ENCODE measurements at regions not wholly inside any gene's neighbourhood (a gene's known extent, or its start where the extent isn't known, plus 50 kb on each side); places are given as distances from the start of the nearest gene placed in this dataset.

DNA sequence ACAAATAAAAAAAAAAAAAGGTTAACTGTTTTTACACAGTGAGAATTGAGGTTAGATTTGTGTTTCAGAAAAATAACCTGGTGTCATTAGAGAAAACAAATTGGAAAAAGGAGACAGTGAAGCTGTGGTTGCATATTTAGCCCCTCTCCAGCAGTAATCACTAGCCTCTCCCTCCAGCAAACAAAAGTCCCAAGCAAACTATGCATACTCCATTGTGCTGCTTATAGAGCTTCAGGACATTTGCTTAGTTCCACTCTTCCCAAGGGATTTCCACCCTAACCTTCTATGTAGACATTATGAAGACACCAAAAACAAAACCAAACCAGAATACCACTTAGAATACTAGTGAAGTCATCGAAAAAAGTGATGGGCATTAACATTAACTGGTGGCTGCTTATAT lies 534.2 kb upstream of the CDH2 start:
- BruUV-seq (replicated peaks) = no TSS peak
- intact Hi-C loops (cut with micrococcal nuclease; ENCODE audit: unreplicated experiment) (no loop called here), in situ Hi-C loops (cut with HindIII; ENCODE audit: low pct_unique_long_range_greater_than_20kb, low sequenced_read_pairs) (no loop called here)
- DNase-seq (ENCODE audit: low read depth, low spot score) = no peak
- Histone ChIP-seq H3K36me3 (ENCODE audit: control insufficient read depth, insufficient read depth, low read length) (no peaks in the 10 kb centered on the region), H3K9me3 (ENCODE audit: control insufficient read depth, insufficient read depth, low read depth, low read length) (no peaks in the 10 kb centered on the region), H3K27me3 (ENCODE audit: control insufficient read depth, insufficient read depth, low read length) (no peaks in the 10 kb centered on the region), H3K27ac (ENCODE audit: low read length) (no peak overlapping the region), H3K4me3 (ENCODE audit: low read depth in 2 of 2, low read length in 2 of 2) (no peak overlapping the region), H3K4me1 (ENCODE audit: control insufficient read depth, insufficient read depth, low read length) (no peaks in the 10 kb centered on the region)
- ChIA-PET CTCF (no interaction called here), POLR2A (no interaction called here)
- TF ChIP-seq, protein P1, sequence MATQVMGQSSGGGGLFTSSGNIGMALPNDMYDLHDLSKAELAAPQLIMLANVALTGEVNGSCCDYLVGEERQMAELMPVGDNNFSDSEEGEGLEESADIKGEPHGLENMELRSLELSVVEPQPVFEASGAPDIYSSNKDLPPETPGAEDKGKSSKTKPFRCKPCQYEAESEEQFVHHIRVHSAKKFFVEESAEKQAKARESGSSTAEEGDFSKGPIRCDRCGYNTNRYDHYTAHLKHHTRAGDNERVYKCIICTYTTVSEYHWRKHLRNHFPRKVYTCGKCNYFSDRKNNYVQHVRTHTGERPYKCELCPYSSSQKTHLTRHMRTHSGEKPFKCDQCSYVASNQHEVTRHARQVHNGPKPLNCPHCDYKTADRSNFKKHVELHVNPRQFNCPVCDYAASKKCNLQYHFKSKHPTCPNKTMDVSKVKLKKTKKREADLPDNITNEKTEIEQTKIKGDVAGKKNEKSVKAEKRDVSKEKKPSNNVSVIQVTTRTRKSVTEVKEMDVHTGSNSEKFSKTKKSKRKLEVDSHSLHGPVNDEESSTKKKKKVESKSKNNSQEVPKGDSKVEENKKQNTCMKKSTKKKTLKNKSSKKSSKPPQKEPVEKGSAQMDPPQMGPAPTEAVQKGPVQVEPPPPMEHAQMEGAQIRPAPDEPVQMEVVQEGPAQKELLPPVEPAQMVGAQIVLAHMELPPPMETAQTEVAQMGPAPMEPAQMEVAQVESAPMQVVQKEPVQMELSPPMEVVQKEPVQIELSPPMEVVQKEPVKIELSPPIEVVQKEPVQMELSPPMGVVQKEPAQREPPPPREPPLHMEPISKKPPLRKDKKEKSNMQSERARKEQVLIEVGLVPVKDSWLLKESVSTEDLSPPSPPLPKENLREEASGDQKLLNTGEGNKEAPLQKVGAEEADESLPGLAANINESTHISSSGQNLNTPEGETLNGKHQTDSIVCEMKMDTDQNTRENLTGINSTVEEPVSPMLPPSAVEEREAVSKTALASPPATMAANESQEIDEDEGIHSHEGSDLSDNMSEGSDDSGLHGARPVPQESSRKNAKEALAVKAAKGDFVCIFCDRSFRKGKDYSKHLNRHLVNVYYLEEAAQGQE (IDR thresholded peaks at IDR 0.05; ENCODE audit: insufficient read depth in 1 of 2, low read depth in 2 of 2, low read length in 1 of 2) = no peak
- TF ChIP-seq SIN3A (IDR thresholded peaks at IDR 0.05; ENCODE audit: borderline replicate concordance, insufficient read depth, low read depth, low read length) (no peak), POLR2AphosphoS5 (IDR thresholded peaks at IDR 0.05; ENCODE audit: low read depth, low read length) (no peak), TCF7L2 (IDR thresholded peaks at IDR 0.05; ENCODE audit: low read depth, low read length) (no peak)
- TF ChIP-seq, protein P2, sequence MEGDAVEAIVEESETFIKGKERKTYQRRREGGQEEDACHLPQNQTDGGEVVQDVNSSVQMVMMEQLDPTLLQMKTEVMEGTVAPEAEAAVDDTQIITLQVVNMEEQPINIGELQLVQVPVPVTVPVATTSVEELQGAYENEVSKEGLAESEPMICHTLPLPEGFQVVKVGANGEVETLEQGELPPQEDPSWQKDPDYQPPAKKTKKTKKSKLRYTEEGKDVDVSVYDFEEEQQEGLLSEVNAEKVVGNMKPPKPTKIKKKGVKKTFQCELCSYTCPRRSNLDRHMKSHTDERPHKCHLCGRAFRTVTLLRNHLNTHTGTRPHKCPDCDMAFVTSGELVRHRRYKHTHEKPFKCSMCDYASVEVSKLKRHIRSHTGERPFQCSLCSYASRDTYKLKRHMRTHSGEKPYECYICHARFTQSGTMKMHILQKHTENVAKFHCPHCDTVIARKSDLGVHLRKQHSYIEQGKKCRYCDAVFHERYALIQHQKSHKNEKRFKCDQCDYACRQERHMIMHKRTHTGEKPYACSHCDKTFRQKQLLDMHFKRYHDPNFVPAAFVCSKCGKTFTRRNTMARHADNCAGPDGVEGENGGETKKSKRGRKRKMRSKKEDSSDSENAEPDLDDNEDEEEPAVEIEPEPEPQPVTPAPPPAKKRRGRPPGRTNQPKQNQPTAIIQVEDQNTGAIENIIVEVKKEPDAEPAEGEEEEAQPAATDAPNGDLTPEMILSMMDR (IDR thresholded peaks at IDR 0.05) = no peak
- ATAC-seq = no peak

DNA sequence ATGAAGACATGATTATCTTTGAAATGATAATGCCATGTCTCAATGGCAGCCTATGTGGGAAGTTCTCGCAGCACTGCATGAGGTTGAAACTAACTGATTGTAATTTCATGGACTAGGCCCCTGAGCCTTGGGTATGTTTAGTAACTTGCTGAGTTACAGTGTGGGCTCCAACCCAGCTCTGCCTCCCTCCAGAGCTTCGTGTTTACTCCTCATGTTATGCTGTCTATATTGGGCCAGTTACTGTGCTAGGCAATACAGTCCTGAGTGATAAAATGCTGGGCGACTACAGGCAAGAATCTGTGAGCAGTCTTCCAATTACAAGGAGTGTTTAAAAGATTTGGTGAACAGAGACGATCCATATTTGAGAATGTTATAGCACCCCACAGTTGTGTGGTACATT lies 530.1 kb upstream of the CDH2 start:
- DNase-seq (ENCODE audit: low read depth, low spot score) = no peak
- H3K36me3 ChIP-seq (ENCODE audit: control insufficient read depth, insufficient read depth, low read length) = no peaks in the 10 kb centered on the region
- H3K27me3 ChIP-seq (ENCODE audit: control insufficient read depth, insufficient read depth, low read length) = no peaks in the 10 kb centered on the region
- TF ChIP-seq TCF7L2 (IDR thresholded peaks at IDR 0.05; ENCODE audit: low read depth, low read length) (no peak), POLR2AphosphoS5 (IDR thresholded peaks at IDR 0.05; ENCODE audit: low read depth, low read length) (no peak), SIN3A (IDR thresholded peaks at IDR 0.05; ENCODE audit: borderline replicate concordance, insufficient read depth, low read depth, low read length) (no peak)
- TF ChIP-seq, protein P1 (IDR thresholded peaks at IDR 0.05; ENCODE audit: insufficient read depth in 1 of 2, low read depth in 2 of 2, low read length in 1 of 2) = no peak
- TF ChIP-seq, protein P2 (IDR thresholded peaks at IDR 0.05) = no peak
- in situ Hi-C loops (cut with HindIII; ENCODE audit: low pct_unique_long_range_greater_than_20kb, low sequenced_read_pairs) (no loop called here), intact Hi-C loops (cut with micrococcal nuclease; ENCODE audit: unreplicated experiment) (no loop called here)
- no peak overlapping the region for H3K4me3 ChIP-seq (ENCODE audit: low read depth in 2 of 2, low read length in 2 of 2)
- no peak overlapping the region for H3K27ac ChIP-seq (ENCODE audit: low read length)
- BruUV-seq (replicated peaks) = no TSS peak
- H3K9me3 ChIP-seq (ENCODE audit: control insufficient read depth, insufficient read depth, low read depth, low read length) = no peaks in the 10 kb centered on the region
- no peak for ATAC-seq
- no peaks in the 10 kb centered on the region for H3K4me1 ChIP-seq (ENCODE audit: control insufficient read depth, insufficient read depth, low read length)
- ChIA-PET CTCF (no interaction called here), POLR2A (no interaction called here)

Data from Panc1 (cell line).